ENCODE measurements at regions not wholly inside any gene's neighbourhood (a gene's known extent, or its start where the extent isn't known, plus 50 kb on each side); places are given as distances from the start of the nearest gene placed in this dataset.
A peak's percentile ranks its signal among the peaks of the same experiment; 100 is the strongest.

DNA sequence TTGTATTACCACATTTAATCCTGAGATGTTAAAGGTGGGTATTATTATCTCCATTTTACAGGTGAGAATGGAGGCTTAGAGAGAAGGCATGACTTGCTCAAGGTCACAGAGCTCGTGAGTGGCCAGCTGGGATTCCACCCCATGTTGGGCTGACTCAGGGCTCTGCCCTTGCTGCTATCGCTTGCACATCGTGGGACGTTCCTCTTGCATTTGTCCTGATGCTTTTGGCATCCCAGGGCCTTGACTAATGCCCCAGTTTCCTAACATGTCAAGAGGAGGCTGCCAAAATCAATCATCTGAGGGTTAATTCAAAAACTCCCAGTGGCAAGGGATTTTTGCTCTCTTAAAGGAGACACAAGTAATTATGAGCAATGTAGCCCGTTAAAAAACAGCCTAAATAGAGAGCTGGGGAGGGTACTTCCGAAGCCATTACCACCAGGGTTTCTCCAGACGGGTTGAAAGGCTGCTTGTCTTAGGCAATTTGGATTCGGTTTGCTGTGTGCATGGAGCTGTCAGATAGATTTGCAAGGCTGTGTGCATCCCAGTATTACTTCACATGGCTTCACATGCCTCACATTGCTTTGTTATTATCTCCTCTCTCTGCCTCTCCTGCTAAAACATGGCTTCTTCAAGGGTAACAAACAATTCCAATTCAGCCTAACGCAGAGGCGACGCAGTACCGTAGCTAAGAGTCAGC is 347.4 kb downstream of the DRD1 start:
- Mint-ChIP-seq H3K36me3 (ENCODE audit: low read depth) (no peaks in the 10 kb centered on the region), H3K9me3 (ENCODE audit: low read depth) (no peaks in the 10 kb centered on the region), H3K27me3 (peaks cover 16% of the 10 kb centered on the region), H3K27ac (no peak overlapping the region), H3K4me3 (no peak overlapping the region), H3K4me1 (no peaks in the 10 kb centered on the region)
- DNase-seq: no peak
- ChIA-PET POLR2A (no interaction called here), CTCF (no interaction called here)
- ATAC-seq: no peak
- intact Hi-C loops (cut with DNase I, micrococcal nuclease): no loop called here

DNA sequence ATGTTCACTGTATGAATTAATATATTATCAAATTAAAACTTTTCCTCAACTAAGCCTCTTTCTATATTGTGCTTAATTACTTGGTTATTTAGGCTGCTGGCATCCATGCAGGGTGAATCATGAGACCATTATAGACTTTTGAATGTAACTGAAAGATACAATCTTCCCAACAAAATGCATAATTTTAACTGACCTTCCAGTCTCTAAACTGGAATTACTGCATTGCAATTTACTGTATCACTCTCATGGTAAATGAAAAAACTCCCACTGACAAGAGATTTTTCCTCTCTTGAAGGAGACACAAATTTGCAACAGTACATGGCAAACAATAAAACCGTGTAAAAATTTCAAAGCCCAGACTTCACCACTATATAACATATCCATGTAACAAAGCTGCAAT is 349.5 kb downstream of the DRD1 start:
- Mint-ChIP-seq H3K27ac (no peak overlapping the region), H3K4me3 (no peak overlapping the region), H3K9me3 (ENCODE audit: low read depth) (no peaks in the 10 kb centered on the region), H3K36me3 (ENCODE audit: low read depth) (no peaks in the 10 kb centered on the region), H3K27me3 (peaks cover 12% of the 10 kb centered on the region), H3K4me1 (no peaks in the 10 kb centered on the region)
- no peak for ATAC-seq
- CTCF ChIA-PET: interaction anchor here (0.7 kb wide), 1 partner anchor 1306 kb away, joined by 3 read pairs; no protein-coding TSS in a partner anchor
- DNase-seq: no peak
- POLR2A ChIA-PET: no interaction called here
- intact Hi-C loops (cut with DNase I, micrococcal nuclease): no loop called here

DNA sequence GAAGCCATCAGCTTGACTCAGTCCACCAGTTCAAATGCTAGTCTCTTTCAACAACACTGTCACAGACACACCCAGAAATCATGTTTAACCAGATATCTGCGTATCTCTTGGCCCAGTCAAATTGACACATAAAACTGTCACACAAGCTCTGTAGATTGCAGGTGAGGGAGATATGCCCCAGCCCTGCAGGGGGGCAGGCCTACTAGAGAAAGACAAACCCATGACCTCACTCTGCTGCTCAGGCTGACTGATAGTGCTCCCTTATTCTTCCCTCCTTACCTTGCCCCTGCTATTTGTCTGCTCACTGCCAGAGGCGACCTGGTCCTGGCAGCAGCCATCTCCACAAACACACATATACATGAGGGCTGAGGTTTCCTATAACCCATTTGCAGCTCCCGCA is 351.3 kb downstream of the DRD1 start:
- POLR2A ChIA-PET: no interaction called here
- Mint-ChIP-seq H3K36me3 (ENCODE audit: low read depth) (no peaks in the 10 kb centered on the region), H3K27me3 (peaks cover 8% of the 10 kb centered on the region), H3K27ac (no peak overlapping the region), H3K9me3 (ENCODE audit: low read depth) (no peaks in the 10 kb centered on the region), H3K4me3 (no peak overlapping the region), H3K4me1 (no peaks in the 10 kb centered on the region)
- DNase-seq (no peak), ATAC-seq (no peak)
- CTCF ChIA-PET: interaction anchor here (0.7 kb wide), 1 partner anchor 342 kb away, joined by 3 read pairs; no protein-coding TSS in a partner anchor
- intact Hi-C loops (cut with DNase I, micrococcal nuclease): no loop called here

DNA sequence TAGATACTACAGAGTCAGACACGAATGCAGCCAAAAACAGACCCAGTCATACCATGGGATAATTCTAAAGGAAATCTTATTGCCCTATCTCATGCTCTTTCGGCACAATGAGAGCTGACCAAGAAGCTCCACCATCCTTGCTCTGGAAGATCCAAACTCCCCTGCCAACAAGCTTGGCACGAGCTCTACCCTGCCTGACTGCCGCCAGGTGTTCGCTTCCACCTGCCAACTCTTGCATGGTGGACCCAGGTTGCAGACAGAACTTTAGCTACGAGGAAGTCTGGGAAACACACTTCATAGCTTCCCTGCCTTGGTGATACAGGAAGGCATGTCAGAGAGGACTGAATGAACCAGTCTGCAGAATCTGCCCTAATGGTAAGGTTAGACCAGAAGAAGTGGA is 355.0 kb downstream of the DRD1 start:
- intact Hi-C loops (cut with DNase I, micrococcal nuclease): no loop called here
- peaks cover 8% of the 10 kb centered on the region for H3K27me3 Mint-ChIP-seq
- DNase-seq (no peak), ATAC-seq (no peak)
- no peak overlapping the region for H3K4me3 Mint-ChIP-seq
- ChIA-PET CTCF (no interaction called here), POLR2A (no interaction called here)
- H3K27ac Mint-ChIP-seq: no peak overlapping the region
- no peaks in the 10 kb centered on the region for H3K36me3 Mint-ChIP-seq (ENCODE audit: low read depth)
- no peaks in the 10 kb centered on the region for H3K4me1 Mint-ChIP-seq
- H3K9me3 Mint-ChIP-seq (ENCODE audit: low read depth): no peaks in the 10 kb centered on the region

DNA sequence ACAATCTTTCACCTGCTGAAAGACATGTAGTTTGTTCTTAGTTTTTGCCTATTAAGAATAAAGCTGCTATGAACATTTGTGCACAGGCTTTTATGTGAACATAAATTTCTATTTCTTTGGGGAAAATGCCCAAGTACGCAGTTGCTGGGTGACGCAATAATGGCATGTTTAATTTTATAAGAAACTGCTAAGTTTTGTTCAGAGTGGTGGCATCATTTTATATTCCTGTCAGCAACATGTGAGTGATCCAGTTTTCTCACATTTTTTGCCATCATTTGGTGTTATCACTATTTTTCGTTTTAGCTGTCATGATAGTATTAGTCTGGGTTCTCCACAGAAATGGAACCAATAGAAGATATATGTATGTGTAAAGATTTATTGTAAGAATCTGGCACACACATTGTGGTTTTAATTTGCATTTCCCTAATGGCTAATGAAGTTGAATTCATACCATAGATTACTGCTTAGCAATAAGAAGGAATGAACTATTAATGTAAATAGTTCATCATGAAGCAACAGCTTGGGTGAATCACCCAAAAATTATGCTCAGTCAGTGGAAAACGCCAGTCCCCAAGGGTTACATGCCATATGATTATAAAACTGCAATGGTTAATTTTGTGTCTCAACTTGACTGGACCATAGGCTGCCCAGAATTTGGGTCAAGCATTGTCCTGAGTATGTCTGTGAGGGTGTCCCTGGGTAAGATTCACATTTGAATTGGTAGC is 358.6 kb downstream of the MSX2 start:
- CTCF ChIA-PET: interaction anchor here (0.6 to 2.3 kb wide), 2 partner anchors 10 to 83 kb away, joined by 3 to 5 read pairs; no protein-coding TSS in a partner anchor
- intact Hi-C loops (cut with DNase I, micrococcal nuclease): no loop called here
- H3K4me3 Mint-ChIP-seq: no peak overlapping the region

DNA sequence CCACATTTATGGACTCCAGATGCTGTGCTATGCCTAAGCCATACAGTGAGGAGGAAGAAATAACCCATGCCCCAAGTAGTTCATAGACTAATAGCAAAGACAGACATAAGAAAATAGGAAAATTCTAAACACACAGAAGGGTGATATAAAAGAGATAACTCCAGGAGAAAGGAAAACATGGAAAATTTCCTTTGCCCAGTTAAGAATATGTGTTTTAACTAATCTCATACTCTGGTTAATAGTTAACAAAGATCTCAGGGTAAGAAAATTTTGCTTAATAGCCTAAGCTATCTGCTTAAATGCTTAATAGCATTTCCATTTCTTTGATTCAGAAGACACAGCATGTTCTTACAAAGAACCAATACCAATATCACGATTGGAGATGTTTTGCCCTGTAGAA is 358.0 kb downstream of the MSX2 start:
- Mint-ChIP-seq H3K27me3 (peaks cover 14% of the 10 kb centered on the region), H3K4me1 (no peaks in the 10 kb centered on the region), H3K9me3 (ENCODE audit: low read depth) (no peaks in the 10 kb centered on the region), H3K4me3 (no peak overlapping the region), H3K27ac (no peak overlapping the region), H3K36me3 (ENCODE audit: low read depth) (no peaks in the 10 kb centered on the region)
- DNase-seq: no peak
- intact Hi-C loops (cut with DNase I, micrococcal nuclease): no loop called here
- no peak for ATAC-seq
- ChIA-PET CTCF (interaction anchor here (2.3 kb wide), 1 partner anchor 10 kb away, joined by 5 read pairs; no protein-coding TSS in a partner anchor), POLR2A (no interaction called here)

More for the DNA sequence above, 358.6 kb downstream of the MSX2 start:
- no peaks in the 10 kb centered on the region for H3K4me1 Mint-ChIP-seq
- H3K27ac Mint-ChIP-seq: no peak overlapping the region
- ATAC-seq (no peak), DNase-seq (no peak)
- peaks cover 14% of the 10 kb centered on the region for H3K27me3 Mint-ChIP-seq
- no peaks in the 10 kb centered on the region for H3K36me3 Mint-ChIP-seq (ENCODE audit: low read depth)
- no peaks in the 10 kb centered on the region for H3K9me3 Mint-ChIP-seq (ENCODE audit: low read depth)
- POLR2A ChIA-PET: no interaction called here

DNA sequence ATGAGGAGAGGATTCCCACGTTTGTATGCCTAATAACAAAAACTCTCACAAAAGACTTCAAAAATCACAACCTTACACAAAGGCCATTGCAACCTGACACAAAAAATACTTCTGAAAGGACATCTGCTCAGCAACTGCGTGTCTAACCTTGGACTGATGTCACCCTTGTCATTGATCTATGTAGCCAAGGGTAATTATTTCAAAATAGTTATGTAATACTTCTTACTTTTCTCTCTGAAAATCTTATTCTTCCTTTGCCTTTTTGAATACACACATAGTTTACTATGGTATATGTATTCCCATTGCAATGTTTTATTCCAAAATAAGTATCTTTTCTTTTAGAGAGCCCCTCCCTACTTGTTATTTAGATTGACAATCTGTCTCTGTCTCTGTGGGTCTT is 355.3 kb downstream of the MSX2 start:
- H3K36me3 Mint-ChIP-seq (ENCODE audit: low read depth): no peaks in the 10 kb centered on the region
- intact Hi-C loops (cut with DNase I, micrococcal nuclease): no loop called here
- H3K27ac Mint-ChIP-seq: no peak overlapping the region
- no peak overlapping the region for H3K4me3 Mint-ChIP-seq
- H3K27me3 Mint-ChIP-seq: peaks cover 16% of the 10 kb centered on the region
- no peak for ATAC-seq
- ChIA-PET POLR2A (no interaction called here), CTCF (no interaction called here)
- no peaks in the 10 kb centered on the region for H3K9me3 Mint-ChIP-seq (ENCODE audit: low read depth)
- H3K4me1 Mint-ChIP-seq: no peaks in the 10 kb centered on the region
- no peak for DNase-seq

DNA sequence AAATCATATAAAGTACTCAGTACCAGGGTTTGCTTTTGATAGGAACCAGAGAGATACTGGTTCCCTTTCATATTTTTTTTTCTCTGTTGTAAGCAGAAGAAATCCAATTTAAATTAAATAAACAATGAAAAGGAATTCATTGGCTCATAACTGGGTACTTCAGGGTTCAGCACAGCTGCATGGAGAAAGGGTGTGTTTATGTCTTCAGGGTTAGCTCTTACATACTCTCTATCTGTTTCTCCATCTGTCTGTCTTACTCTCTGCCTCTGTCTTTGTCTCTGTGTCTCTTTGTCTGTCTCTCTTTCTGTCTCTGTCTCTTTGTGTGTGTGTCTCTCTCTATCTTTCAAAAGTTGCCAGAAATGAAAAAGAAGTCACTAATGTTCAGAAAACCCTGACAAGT is 345.9 kb downstream of the MSX2 start:
- no peaks in the 10 kb centered on the region for H3K36me3 Mint-ChIP-seq (ENCODE audit: low read depth)
- POLR2A ChIA-PET: no interaction called here
- H3K4me1 Mint-ChIP-seq: no peaks in the 10 kb centered on the region
- no peaks in the 10 kb centered on the region for H3K9me3 Mint-ChIP-seq (ENCODE audit: low read depth)
- H3K27ac Mint-ChIP-seq: no peak overlapping the region
- intact Hi-C loops (cut with DNase I, micrococcal nuclease): no loop called here
- no peak overlapping the region for H3K4me3 Mint-ChIP-seq
- no peak for DNase-seq
- CTCF ChIA-PET: no interaction called here
- peaks cover 8% of the 10 kb centered on the region for H3K27me3 Mint-ChIP-seq
- ATAC-seq: no peak

DNA sequence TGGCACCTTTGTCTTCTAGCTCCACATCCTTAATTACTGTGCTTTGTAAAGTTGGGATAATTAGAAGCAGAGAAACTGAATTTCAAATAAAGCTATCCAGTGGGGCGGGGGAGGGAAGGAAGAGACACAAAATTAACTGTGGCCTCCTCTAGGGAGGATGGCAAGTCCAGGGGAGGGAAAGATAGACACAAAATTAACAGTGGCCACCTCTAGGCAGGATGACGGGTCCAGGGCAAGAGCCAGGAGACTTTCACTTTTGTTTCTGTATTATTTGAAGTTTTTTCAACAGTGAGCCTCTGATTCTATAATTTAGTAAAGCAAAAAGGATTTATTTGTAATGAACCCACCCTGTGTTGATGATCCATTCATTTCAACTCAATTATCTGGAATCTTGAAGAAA is 335.9 kb downstream of the MSX2 start:
- Mint-ChIP-seq H3K27ac (no peak overlapping the region), H3K4me3 (peak overlapping the region; percentile 9), H3K9me3 (ENCODE audit: low read depth) (no peaks in the 10 kb centered on the region), H3K36me3 (ENCODE audit: low read depth) (no peaks in the 10 kb centered on the region), H3K27me3 (peaks cover 19% of the 10 kb centered on the region), H3K4me1 (peaks cover 7% of the 10 kb centered on the region)
- intact Hi-C loops (cut with DNase I, micrococcal nuclease): no loop called here
- ATAC-seq (no peak), DNase-seq (no peak)
- POLR2A ChIA-PET: interaction anchor here (0.7 kb wide), 1 partner anchor 18 kb away, joined by 3 read pairs; no protein-coding TSS in a partner anchor
- CTCF ChIA-PET: no interaction called here

DNA sequence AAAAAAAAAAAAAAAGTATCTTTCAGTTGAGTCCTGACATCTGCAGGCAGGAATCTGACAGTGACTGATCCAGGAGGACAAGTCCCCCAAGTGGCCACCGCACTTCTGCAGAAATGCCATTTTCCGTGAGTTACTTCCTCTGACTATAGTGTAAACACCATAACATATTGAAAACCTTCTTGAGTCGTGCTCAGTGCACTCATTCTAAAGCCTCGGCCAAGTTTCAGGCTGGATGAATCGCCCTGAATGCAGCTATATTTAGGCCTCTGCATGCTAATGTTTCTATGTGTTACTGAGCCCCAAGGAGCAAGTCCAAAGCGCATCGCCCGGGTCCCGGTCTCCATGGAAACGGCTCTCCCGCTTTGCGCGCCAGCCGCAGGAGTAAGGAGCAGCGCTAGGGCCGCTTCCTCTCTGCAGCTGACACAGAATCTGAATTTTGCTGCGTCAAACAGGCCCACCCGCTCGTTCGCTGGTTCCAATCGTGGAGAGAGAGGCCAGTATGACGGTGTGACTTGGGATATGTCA is 335.4 kb downstream of the MSX2 start:
- peak; percentile 49 for ATAC-seq
- peak overlapping the region; percentile 9 for H3K4me3 Mint-ChIP-seq
- ChIA-PET POLR2A (interaction anchor here (0.7 kb wide), 1 partner anchor 18 kb away, joined by 3 read pairs; no protein-coding TSS in a partner anchor), CTCF (no interaction called here)
- no peaks in the 10 kb centered on the region for H3K36me3 Mint-ChIP-seq (ENCODE audit: low read depth)
- H3K4me1 Mint-ChIP-seq: peaks cover 7% of the 10 kb centered on the region
- peak; percentile 32 for DNase-seq
- H3K27ac Mint-ChIP-seq: no peak overlapping the region
- no peaks in the 10 kb centered on the region for H3K9me3 Mint-ChIP-seq (ENCODE audit: low read depth)
- H3K27me3 Mint-ChIP-seq: peaks cover 19% of the 10 kb centered on the region
- intact Hi-C loops (cut with DNase I, micrococcal nuclease): no loop called here

DNA sequence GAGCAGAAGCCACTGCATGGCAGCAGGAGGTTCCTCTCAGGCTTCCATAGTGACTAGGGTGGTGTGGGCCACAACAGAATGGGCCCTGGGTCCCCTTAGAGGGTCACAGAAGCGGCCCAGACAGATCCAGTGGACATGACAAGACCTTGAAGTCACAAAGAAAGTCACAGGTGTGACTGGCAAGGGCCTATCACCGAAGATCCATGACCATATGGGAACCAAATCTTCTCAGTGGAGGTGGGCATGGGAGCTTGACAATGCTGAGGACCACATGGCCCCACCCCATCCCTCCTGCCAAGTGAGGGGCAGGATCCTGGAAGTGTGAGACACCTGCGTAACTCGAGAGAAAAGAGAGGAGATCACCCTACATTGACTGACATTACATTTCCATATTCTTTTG is 332.4 kb downstream of the MSX2 start:
- H3K4me3 Mint-ChIP-seq: no peak overlapping the region
- H3K27ac Mint-ChIP-seq: no peak overlapping the region
- DNase-seq (no peak), ATAC-seq (no peak)
- CTCF ChIA-PET: no interaction called here
- peaks cover 23% of the 10 kb centered on the region for H3K27me3 Mint-ChIP-seq
- no peaks in the 10 kb centered on the region for H3K36me3 Mint-ChIP-seq (ENCODE audit: low read depth)
- POLR2A ChIA-PET: no interaction called here
- intact Hi-C loops (cut with DNase I, micrococcal nuclease): no loop called here
- H3K4me1 Mint-ChIP-seq: peaks cover 7% of the 10 kb centered on the region
- no peaks in the 10 kb centered on the region for H3K9me3 Mint-ChIP-seq (ENCODE audit: low read depth)

DNA sequence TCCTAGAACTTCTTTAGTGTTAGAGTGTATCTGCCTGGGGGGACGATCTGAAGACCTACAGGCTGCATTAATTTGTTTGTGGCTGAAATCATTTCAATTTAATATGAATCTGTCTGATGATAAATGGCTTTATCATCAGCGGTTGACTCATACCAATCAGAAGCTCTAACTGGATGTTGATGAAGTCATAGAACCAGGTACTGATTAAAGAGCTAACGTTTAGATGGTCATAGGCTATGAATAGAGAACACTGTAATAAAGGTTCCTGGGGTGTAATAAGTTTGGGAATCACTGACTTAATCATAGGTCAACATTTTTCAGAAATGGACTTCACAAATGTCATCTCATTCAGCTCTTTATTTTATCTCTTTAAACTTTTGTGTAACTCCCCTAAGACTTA is 329.9 kb downstream of the MSX2 start:
- Mint-ChIP-seq H3K27me3 (peaks cover 24% of the 10 kb centered on the region), H3K9me3 (ENCODE audit: low read depth) (no peaks in the 10 kb centered on the region), H3K4me3 (no peak overlapping the region), H3K36me3 (ENCODE audit: low read depth) (no peaks in the 10 kb centered on the region), H3K27ac (no peak overlapping the region), H3K4me1 (no peaks in the 10 kb centered on the region)
- DNase-seq (no peak), ATAC-seq (no peak)
- intact Hi-C loops (cut with DNase I, micrococcal nuclease): no loop called here
- CTCF ChIA-PET: interaction anchor here (0.6 kb wide), 1 partner anchor 281 kb away, joined by 3 read pairs; no protein-coding TSS in a partner anchor
- POLR2A ChIA-PET: no interaction called here
